IMR-90 (cell line): ENCODE measurements at regions not wholly inside any gene's neighbourhood (a gene's known extent, or its start where the extent isn't known, plus 50 kb on each side); places are given as distances from the start of the nearest gene placed in this dataset.

Source experiments
- CEBPB ChIP-seq: IDR thresholded peaks from 2 replicates; pipeline ENCODE4 v1.6.1; 2012; ENCODE audit warnings: low read depth, low read length, improper control_type of control experiment
- CTCF ChIP-seq: conservative IDR thresholded peaks from 2 replicates; pipeline ENCODE4 v1.5.1; 2012; ENCODE audit warnings: mild to moderate bottlenecking, low read depth, low read length, improper control_type of control experiment
- FOS ChIP-seq: fragments of 150-350 bp; IDR thresholded peaks from 2 replicates; pipeline ENCODE4 v1.6.1; 2016; ENCODE audit warnings: low read depth, low read length
- MAFK ChIP-seq: IDR thresholded peaks from 2 replicates; pipeline ENCODE4 v1.6.1; 2012; ENCODE audit warnings: low read depth, low read length, improper control_type of control experiment
- MAZ ChIP-seq: IDR thresholded peaks from 2 replicates; pipeline ENCODE4 v1.6.1; 2012; ENCODE audit warnings: low read depth, mild to moderate bottlenecking, low read length, improper control_type of control experiment, moderate library complexity, borderline replicate concordance
- MXI1 ChIP-seq: IDR thresholded peaks from 2 replicates; pipeline ENCODE4 v1.6.1; 2012; ENCODE audit warnings: low read depth, mild to moderate bottlenecking, low read length, moderate library complexity, borderline replicate concordance
- NFE2L2 ChIP-seq: fragments of 150-350 bp; IDR thresholded peaks from 2 replicates; pipeline ENCODE4 v1.6.1; 2016; ENCODE audit warnings: low read depth, mild to moderate bottlenecking, low read length
- POLR2A ChIP-seq: IDR thresholded peaks from 2 replicates; pipeline ENCODE4 v1.6.1; 2012; ENCODE audit warnings: mild to moderate bottlenecking, low read depth, low read length
- RAD21 ChIP-seq: IDR thresholded peaks from 2 replicates; pipeline ENCODE4 v1.6.1; 2012; ENCODE audit warnings: low read length, improper control_type of control experiment
- RCOR1 ChIP-seq: IDR thresholded peaks from 2 replicates; pipeline ENCODE4 v1.6.1; 2012; ENCODE audit warnings: mild to moderate bottlenecking, low read length, improper control_type of control experiment; ENCODE audit not compliant: insufficient replicate concordance
- RFX5 ChIP-seq: IDR thresholded peaks from 2 replicates; pipeline ENCODE4 v1.8.0; 2012; ENCODE audit warnings: low read depth, mild to moderate bottlenecking, low read length, moderate library complexity
- SMC3 ChIP-seq: fragments of 150-350 bp; IDR thresholded peaks from 2 replicates; pipeline ENCODE4 v1.6.1; 2016; ENCODE audit warnings: low read depth, mild to moderate bottlenecking, antibody characterized with exemption, low read length, moderate library complexity
- TF ChIP-seq, protein P1 (sequence below): fragments of 150-350 bp; IDR thresholded peaks from 2 replicates; pipeline ENCODE4 v1.6.1; 2017; ENCODE audit warnings: mild to moderate bottlenecking, antibody characterized with exemption, low read length, low read depth
- TF ChIP-seq, protein P2 (sequence below): fragments of 150-350 bp; IDR thresholded peaks from 2 replicates; pipeline ENCODE4 v1.6.1; 2016; ENCODE audit warnings: low read depth, mild to moderate bottlenecking, low read length, moderate library complexity, borderline replicate concordance

GRCh38 chr1:76023669-76024435 lies 50.7 kb upstream of the ST6GALNAC3 start:
- TF ChIP-seq CEBPB (no peak), RCOR1 (no peak), MAZ (no peak), CTCF (no peak), NFE2L2 (no peak), RAD21 (no peak), POLR2A (no peak), RFX5 (no peak), MAFK (no peak), SMC3 (no peak), MXI1 (no peak), FOS (no peak)
- TF ChIP-seq, protein P1, sequence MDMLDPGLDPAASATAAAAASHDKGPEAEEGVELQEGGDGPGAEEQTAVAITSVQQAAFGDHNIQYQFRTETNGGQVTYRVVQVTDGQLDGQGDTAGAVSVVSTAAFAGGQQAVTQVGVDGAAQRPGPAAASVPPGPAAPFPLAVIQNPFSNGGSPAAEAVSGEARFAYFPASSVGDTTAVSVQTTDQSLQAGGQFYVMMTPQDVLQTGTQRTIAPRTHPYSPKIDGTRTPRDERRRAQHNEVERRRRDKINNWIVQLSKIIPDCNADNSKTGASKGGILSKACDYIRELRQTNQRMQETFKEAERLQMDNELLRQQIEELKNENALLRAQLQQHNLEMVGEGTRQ: no peak
- TF ChIP-seq, protein P2, sequence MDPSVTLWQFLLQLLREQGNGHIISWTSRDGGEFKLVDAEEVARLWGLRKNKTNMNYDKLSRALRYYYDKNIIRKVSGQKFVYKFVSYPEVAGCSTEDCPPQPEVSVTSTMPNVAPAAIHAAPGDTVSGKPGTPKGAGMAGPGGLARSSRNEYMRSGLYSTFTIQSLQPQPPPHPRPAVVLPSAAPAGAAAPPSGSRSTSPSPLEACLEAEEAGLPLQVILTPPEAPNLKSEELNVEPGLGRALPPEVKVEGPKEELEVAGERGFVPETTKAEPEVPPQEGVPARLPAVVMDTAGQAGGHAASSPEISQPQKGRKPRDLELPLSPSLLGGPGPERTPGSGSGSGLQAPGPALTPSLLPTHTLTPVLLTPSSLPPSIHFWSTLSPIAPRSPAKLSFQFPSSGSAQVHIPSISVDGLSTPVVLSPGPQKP: no peak
